Chondrocyte (in vitro differentiated cells): ENCODE measurements at regions not wholly inside any gene's neighbourhood (a gene's known extent, or its start where the extent isn't known, plus 50 kb on each side); places are given as distances from the start of the nearest gene placed in this dataset.

Experiments
- DNase-seq: peaks from one replicate; pipeline ENCODE4 v3.0.0; 2021; ENCODE audit warnings: mixed read lengths, low spot score
- H3K27ac Mint-ChIP-seq: one replicate; pipeline ENCODE4 v1.8.0; 2021; ENCODE audit warnings: mild to moderate bottlenecking, moderate library complexity, mixed read lengths; ENCODE audit not compliant: unreplicated experiment
- H3K27me3 Mint-ChIP-seq: 2 replicates; pipeline ENCODE4 v1.8.0; 2021; ENCODE audit warnings: low read depth, mixed read lengths
- H3K36me3 Mint-ChIP-seq: 2 replicates; pipeline ENCODE4 v1.8.0; 2021; ENCODE audit warnings: low read depth, mixed read lengths
- H3K4me1 Mint-ChIP-seq: 2 replicates; pipeline ENCODE4 v1.8.0; 2021; ENCODE audit warnings: low read depth, mild to moderate bottlenecking, mixed read lengths
- H3K4me3 Mint-ChIP-seq: one replicate; pipeline ENCODE4 v1.8.0; 2021; ENCODE audit warnings: mild to moderate bottlenecking, moderate library complexity, mixed read lengths; ENCODE audit not compliant: unreplicated experiment
- H3K9me3 Mint-ChIP-seq: 2 replicates; pipeline ENCODE4 v1.8.0; 2021; ENCODE audit warnings: low read depth, mixed read lengths
- CTCF ChIP-seq: fragments of 200-600 bp; sonication (generic); IDR thresholded peaks from 2 replicates; pipeline ENCODE4 v1.5.0; 2021; ENCODE audit warnings: antibody characterized with exemption, mild to moderate bottlenecking, moderate library complexity

GRCh38 chr13:88761145-88761544 lies 1090.0 kb downstream of the SLITRK5 start:
- Mint-ChIP-seq H3K27ac (no peak overlapping the region), H3K36me3 (no peaks in the 10 kb centered on the region), H3K9me3 (no peaks in the 10 kb centered on the region), H3K4me3 (no peak overlapping the region), H3K4me1 (no peaks in the 10 kb centered on the region), H3K27me3 (peaks cover 4% of the 10 kb centered on the region)
- no peak for DNase-seq
- no peak for TF ChIP-seq CTCF

DNA sequence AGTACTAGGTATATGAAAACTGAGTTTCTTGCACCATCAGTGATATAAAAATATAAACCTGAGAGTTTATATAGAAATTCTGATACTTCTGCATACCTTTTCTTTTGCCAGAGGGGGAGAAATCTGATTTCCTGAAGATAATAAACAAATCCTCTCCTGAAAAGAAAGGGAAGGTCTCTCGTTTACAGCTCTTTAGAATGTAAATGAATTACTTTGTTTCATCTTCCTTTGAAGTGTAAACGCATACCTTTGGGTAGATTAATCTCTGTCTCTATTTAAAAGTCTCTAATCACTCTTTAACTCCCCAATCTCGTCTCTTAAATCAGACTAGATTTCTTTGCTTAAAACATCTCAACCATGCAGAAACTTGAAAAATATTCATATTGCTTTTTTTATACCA lies 1092.9 kb downstream of the SLITRK5 start:
- no peak overlapping the region for H3K27ac Mint-ChIP-seq
- no peaks in the 10 kb centered on the region for H3K4me1 Mint-ChIP-seq
- no peak for DNase-seq
- no peak for TF ChIP-seq CTCF
- H3K27me3 Mint-ChIP-seq: peaks cover 4% of the 10 kb centered on the region
- H3K4me3 Mint-ChIP-seq: no peak overlapping the region
- H3K36me3 Mint-ChIP-seq: no peaks in the 10 kb centered on the region
- no peaks in the 10 kb centered on the region for H3K9me3 Mint-ChIP-seq

- Mint-ChIP-seq H3K36me3 (no peaks in the 10 kb centered on the region), H3K4me1 (no peaks in the 10 kb centered on the region), H3K4me3 (no peak overlapping the region), H3K27me3 (peaks cover 2% of the 10 kb centered on the region), H3K9me3 (no peaks in the 10 kb centered on the region), H3K27ac (no peak overlapping the region)
- no peak for TF ChIP-seq CTCF
- no peak for DNase-seq
Measured at GRCh38 chr13:88800505-88800904, 1129.3 kb downstream of the SLITRK5 start.

DNA sequence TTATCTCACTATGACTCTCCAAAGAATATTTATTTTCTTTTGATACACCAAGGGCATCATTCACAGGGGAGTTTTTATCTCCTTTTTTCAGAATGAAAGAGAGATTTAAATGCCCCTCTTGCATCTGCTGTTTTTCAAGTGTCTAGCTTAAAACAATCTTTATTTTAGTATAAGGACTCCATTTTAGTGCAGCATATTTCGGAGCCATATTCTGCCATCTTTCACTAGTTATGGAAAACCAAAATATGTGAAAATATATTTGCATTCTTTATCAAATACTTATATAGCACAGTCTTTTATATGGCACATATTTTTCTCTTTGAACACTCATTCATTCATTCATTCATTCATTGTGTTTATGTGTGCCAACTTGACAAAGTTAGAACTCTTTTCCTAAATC lies 1130.2 kb downstream of the SLITRK5 start:
- no peaks in the 10 kb centered on the region for H3K36me3 Mint-ChIP-seq
- TF ChIP-seq CTCF: no peak
- no peak overlapping the region for H3K27ac Mint-ChIP-seq
- DNase-seq: no peak
- H3K27me3 Mint-ChIP-seq: peaks cover 2% of the 10 kb centered on the region
- no peak overlapping the region for H3K4me3 Mint-ChIP-seq
- no peaks in the 10 kb centered on the region for H3K9me3 Mint-ChIP-seq
- H3K4me1 Mint-ChIP-seq: no peaks in the 10 kb centered on the region

DNA sequence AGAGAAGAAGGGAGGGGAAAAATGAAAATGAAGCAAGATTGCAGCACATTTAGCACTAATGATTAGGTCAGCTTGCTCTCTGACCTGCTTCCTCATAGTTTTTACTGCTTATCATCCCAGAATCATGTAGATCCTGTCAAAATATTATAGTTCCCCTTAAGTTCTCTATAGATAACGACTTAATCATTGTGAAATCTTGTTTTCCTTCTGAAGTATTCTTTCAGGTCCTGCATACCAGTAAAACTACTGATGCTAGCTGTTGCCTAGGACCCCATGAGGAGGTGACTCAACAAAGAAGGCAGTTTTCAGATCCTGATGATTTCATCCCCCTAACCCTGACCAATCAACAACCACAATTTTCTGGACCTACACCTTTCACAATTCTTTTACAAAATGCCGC lies 1131.7 kb downstream of the SLITRK5 start:
- no peak for TF ChIP-seq CTCF

More for the DNA sequence above, 1131.7 kb downstream of the SLITRK5 start:
- Mint-ChIP-seq H3K36me3 (no peaks in the 10 kb centered on the region), H3K27me3 (peaks cover 2% of the 10 kb centered on the region), H3K9me3 (no peaks in the 10 kb centered on the region), H3K4me1 (no peaks in the 10 kb centered on the region), H3K4me3 (no peak overlapping the region), H3K27ac (no peak overlapping the region)
- DNase-seq: no peak
